ENCODE measurements at regions not wholly inside any gene's neighbourhood (a gene's known extent, or its start where the extent isn't known, plus 50 kb on each side); places are given as distances from the start of the nearest gene placed in this dataset.

DNA sequence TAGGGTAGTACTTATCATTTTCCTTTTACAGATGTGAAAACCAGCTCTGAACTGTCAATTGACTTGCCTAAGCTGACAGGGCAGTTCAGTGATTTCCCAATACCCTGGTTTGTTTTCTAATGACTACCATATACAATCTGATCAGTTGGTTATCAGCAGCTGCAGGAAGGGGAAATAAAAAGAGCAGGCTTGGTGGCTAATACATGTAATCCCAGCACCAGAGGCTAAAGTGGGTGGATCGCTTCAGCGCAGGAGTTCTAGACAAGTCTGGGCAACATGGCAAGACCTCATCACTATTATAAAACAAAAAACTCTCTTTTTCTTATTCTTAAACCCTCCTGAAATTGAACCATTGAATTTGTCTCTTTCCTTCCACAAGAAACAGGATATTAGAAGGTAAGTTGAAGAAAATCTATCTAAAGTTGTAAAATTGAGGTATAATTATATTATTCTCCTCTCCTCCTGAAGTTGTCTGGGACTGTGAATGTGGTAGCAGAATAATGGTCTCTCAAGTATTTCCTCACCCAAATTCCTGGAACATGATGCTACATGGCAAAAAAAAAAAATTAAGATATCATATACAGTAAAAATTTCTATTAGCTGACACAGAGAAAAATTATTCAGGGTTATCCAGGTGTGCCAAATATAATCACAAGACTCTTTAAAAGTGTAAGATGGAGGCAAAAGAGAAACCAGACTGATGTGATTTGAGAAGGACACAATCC is 1441.6 kb downstream of the SUCLG1 start:
- WGBS, 2 donors, result 96 to 98% methylated on average over 2 of the region's 2 CpGs
- TF ChIP-seq POLR2A (IDR thresholded peaks at IDR 0.05), result no peak
- TF ChIP-seq, protein P1, sequence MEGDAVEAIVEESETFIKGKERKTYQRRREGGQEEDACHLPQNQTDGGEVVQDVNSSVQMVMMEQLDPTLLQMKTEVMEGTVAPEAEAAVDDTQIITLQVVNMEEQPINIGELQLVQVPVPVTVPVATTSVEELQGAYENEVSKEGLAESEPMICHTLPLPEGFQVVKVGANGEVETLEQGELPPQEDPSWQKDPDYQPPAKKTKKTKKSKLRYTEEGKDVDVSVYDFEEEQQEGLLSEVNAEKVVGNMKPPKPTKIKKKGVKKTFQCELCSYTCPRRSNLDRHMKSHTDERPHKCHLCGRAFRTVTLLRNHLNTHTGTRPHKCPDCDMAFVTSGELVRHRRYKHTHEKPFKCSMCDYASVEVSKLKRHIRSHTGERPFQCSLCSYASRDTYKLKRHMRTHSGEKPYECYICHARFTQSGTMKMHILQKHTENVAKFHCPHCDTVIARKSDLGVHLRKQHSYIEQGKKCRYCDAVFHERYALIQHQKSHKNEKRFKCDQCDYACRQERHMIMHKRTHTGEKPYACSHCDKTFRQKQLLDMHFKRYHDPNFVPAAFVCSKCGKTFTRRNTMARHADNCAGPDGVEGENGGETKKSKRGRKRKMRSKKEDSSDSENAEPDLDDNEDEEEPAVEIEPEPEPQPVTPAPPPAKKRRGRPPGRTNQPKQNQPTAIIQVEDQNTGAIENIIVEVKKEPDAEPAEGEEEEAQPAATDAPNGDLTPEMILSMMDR (IDR thresholded peaks at IDR 0.05), result no peak
- Histone ChIP-seq H3K9me3 (no peaks in the 10 kb centered on the region), H3K4me1 (no peaks in the 10 kb centered on the region), H3K4me3 (no peak overlapping the region), H3K27ac (no peak overlapping the region), H3K36me3 (replicated peaks in 1 of 2; ENCODE audit: insufficient read depth in 1 of 2, low read depth in 2 of 2) (no peaks in the 10 kb centered on the region), H3K27me3 (no peaks in the 10 kb centered on the region)
- DNase-seq (no peak), ATAC-seq (no peak)
- intact Hi-C loops (cut with DNase I), result no loop called here

DNA sequence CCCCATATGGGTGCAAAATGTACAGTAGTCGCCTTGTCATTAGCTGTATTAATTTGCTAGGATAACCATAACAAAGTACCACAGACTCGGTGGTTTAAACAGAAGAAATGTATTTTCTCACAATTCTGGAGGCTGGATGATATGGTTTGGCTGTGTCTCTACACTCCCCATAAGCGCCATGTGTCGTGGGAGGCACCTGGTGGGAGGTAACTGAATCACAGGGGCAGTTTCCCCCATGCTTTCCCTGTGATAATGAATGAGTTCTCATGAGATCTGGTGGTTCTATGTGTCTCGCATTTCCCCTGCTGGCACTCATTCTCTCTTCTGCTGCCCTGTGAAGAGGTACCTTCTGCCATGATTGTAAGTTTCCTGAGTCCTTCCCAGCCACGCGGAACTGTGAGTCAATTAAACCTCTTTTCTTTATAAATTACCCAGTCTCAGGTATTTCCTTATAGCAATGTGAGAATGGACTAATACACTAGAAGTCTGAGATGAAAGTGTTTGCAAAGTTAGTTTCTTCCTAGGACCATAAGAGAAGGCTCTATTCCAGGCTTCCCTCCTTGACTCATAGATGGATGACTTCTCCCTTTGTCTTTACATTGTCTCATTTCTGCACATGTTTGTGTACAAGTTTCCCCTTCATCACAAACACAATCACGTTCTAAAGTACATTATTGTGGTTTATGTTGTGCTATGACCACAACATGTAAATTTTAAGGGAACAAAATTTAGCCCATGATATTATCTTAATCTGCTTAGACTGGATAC is 1442.6 kb downstream of the SUCLG1 start:
- intact Hi-C loops (cut with DNase I), result no loop called here

GRCh38 chr2:83015900-83016299 is 1443.2 kb downstream of the SUCLG1 start:
- Histone ChIP-seq H3K27me3 (no peaks in the 10 kb centered on the region), H3K9me3 (no peaks in the 10 kb centered on the region), H3K4me1 (no peaks in the 10 kb centered on the region), H3K27ac (no peak overlapping the region), H3K36me3 (replicated peaks in 1 of 2; ENCODE audit: insufficient read depth in 1 of 2, low read depth in 2 of 2) (no peaks in the 10 kb centered on the region), H3K4me3 (no peak overlapping the region)
- 85 to 94% methylated on average over 1 of the region's 1 CpG for WGBS, 2 donors
- no peak for ATAC-seq
- TF ChIP-seq POLR2A (IDR thresholded peaks at IDR 0.05), result no peak
- TF ChIP-seq, protein P1 (IDR thresholded peaks at IDR 0.05), result no peak
- intact Hi-C loops (cut with DNase I), result no loop called here
- no peak for DNase-seq

More for the DNA sequence above, 1442.6 kb downstream of the SUCLG1 start:
- Histone ChIP-seq H3K36me3 (replicated peaks in 1 of 2; ENCODE audit: insufficient read depth in 1 of 2, low read depth in 2 of 2) (no peaks in the 10 kb centered on the region), H3K4me1 (no peaks in the 10 kb centered on the region), H3K27ac (no peak overlapping the region), H3K4me3 (no peak overlapping the region), H3K9me3 (no peaks in the 10 kb centered on the region), H3K27me3 (no peaks in the 10 kb centered on the region)
- 74 to 78% methylated on average over 7 to 8 of the region's 8 CpGs for WGBS, 2 donors
- ATAC-seq (no peak), DNase-seq (no peak)
- TF ChIP-seq, protein P1 (IDR thresholded peaks at IDR 0.05), result no peak
- TF ChIP-seq POLR2A (IDR thresholded peaks at IDR 0.05), result no peak

- Histone ChIP-seq H3K36me3 (replicated peaks in 1 of 2; ENCODE audit: insufficient read depth in 1 of 2, low read depth in 2 of 2) (no peaks in the 10 kb centered on the region), H3K9me3 (no peaks in the 10 kb centered on the region), H3K4me1 (no peaks in the 10 kb centered on the region), H3K27ac (no peak overlapping the region), H3K4me3 (no peak overlapping the region), H3K27me3 (no peaks in the 10 kb centered on the region)
- intact Hi-C loops (cut with DNase I), result no loop called here
- DNase-seq, result no peak
- ATAC-seq, result no peak
- WGBS, 2 donors, result 58 to 70% methylated on average over 2 of the region's 2 CpGs
- TF ChIP-seq, protein P1 (IDR thresholded peaks at IDR 0.05), result no peak
- no peak for TF ChIP-seq POLR2A (IDR thresholded peaks at IDR 0.05)
Observed at GRCh38 chr2:83015035-83015715, 1443.9 kb downstream of the SUCLG1 start.

All from body of pancreas (tissue), 4 donors.